ENCODE measurements at regions not wholly inside any gene's neighbourhood (a gene's known extent, or its start where the extent isn't known, plus 50 kb on each side); places are given as distances from the start of the nearest gene placed in this dataset.
"Not testable (repeated sequence)": the region's sequence is repeated elsewhere in the genome, so short reads cannot be mapped to it uniquely, and the experiment has no call there.

- DNase-seq, result no peak
These were observed 118.9 kb upstream of the S1PR3 start for GRCh38 chr9:88872192-88872946.

GRCh38 chr9:88873635-88874034 lies 117.6 kb upstream of the S1PR3 start:
- no peak for DNase-seq

GRCh38 chr9:88874391-88874790 lies 116.9 kb upstream of the S1PR3 start:
- no peak for DNase-seq

GRCh38 chr9:88875400-88876120 lies 115.7 kb upstream of the S1PR3 start:
- no peak for DNase-seq

GRCh38 chr9:88880199-88880598 lies 111.1 kb upstream of the S1PR3 start:
- DNase-seq, result no peak

GRCh38 chr9:88884291-88884690 lies 107.0 kb upstream of the S1PR3 start:
- DNase-seq, result not testable (repeated sequence)

GRCh38 chr9:88886762-88887161 lies 104.5 kb upstream of the S1PR3 start:
- not testable (repeated sequence) for DNase-seq

GRCh38 chr9:88889386-88889785 lies 101.9 kb upstream of the S1PR3 start:
- DNase-seq, result no peak

- DNase-seq, result no peak
These were observed 100.7 kb upstream of the S1PR3 start for GRCh38 chr9:88890546-88890945.

- DNase-seq, result no peak
These were observed 100.2 kb upstream of the S1PR3 start for GRCh38 chr9:88891040-88891439.

GRCh38 chr9:88892724-88893123 lies 98.5 kb upstream of the S1PR3 start:
- DNase-seq, result no peak

- no peak for DNase-seq
These were observed 94.2 kb upstream of the S1PR3 start for GRCh38 chr9:88897081-88897480.

- no peak for DNase-seq
These were observed 93.1 kb upstream of the S1PR3 start for GRCh38 chr9:88898039-88898720.

GRCh38 chr9:88905506-88905905 lies 85.8 kb upstream of the S1PR3 start:
- DNase-seq, result no peak

GRCh38 chr9:88915916-88916315 lies 75.4 kb upstream of the S1PR3 start:
- DNase-seq, result no peak

GRCh38 chr9:88916894-88917293 lies 74.4 kb upstream of the S1PR3 start:
- DNase-seq, result no peak

GRCh38 chr9:88917375-88917774 lies 73.9 kb upstream of the S1PR3 start:
- no peak for DNase-seq

GRCh38 chr9:88918537-88918936 lies 72.7 kb upstream of the S1PR3 start:
- not testable (repeated sequence) for DNase-seq

- no peak for DNase-seq
These were observed 70.6 kb upstream of the S1PR3 start for GRCh38 chr9:88920645-88921044.

- DNase-seq, result no peak
These were observed 69.2 kb upstream of the S1PR3 start for GRCh38 chr9:88922091-88922490.

- DNase-seq, result no peak
These were observed 68.2 kb upstream of the S1PR3 start for GRCh38 chr9:88923092-88923491.

- no peak for DNase-seq
These were observed 67.5 kb upstream of the S1PR3 start for GRCh38 chr9:88923653-88924288.

- DNase-seq, result no peak
These were observed 65.8 kb upstream of the S1PR3 start for GRCh38 chr9:88925481-88925880.

All from left kidney (tissue), 1 donor.